HEK293T (cell line): ENCODE measurements at regions not wholly inside any gene's neighbourhood (a gene's known extent, or its start where the extent isn't known, plus 50 kb on each side); places are given as distances from the start of the nearest gene placed in this dataset.

Source experiments
- BHLHE40 ChIP-seq: fragments of 450-650 bp; IDR thresholded peaks from 2 replicates; pipeline ENCODE4 v1.6.1; 2016; ENCODE audit warnings: mild to moderate bottlenecking, moderate library complexity, borderline replicate concordance
- ELF4 ChIP-seq: fragments of 450-650 bp; IDR thresholded peaks from 2 replicates; pipeline ENCODE4 v1.6.1; 2017; ENCODE audit warnings: antibody characterized with exemption
- FOXA1 ChIP-seq: fragments of 450-650 bp; IDR thresholded peaks from 2 replicates; pipeline ENCODE4 v1.6.1; 2016; ENCODE audit warnings: mild to moderate bottlenecking
- HDGF ChIP-seq: fragments of 450-650 bp; IDR thresholded peaks from 2 replicates; pipeline ENCODE4 v1.6.1; 2017; ENCODE audit warnings: antibody characterized with exemption, borderline replicate concordance
- L3MBTL2 ChIP-seq: fragments of 450-650 bp; conservative IDR thresholded peaks from 2 replicates; pipeline ENCODE4 v1.6.1; 2016; ENCODE audit warnings: mild to moderate bottlenecking
- LEF1 ChIP-seq: fragments of 450-650 bp; IDR thresholded peaks from 2 replicates; pipeline ENCODE4 v1.6.1; 2017; ENCODE audit warnings: mild to moderate bottlenecking, borderline replicate concordance
- NFRKB ChIP-seq: fragments of 450-650 bp; IDR thresholded peaks from 2 replicates; pipeline ENCODE4 v1.6.1; 2016; ENCODE audit warnings: mild to moderate bottlenecking, moderate library complexity
- SP1 ChIP-seq: fragments of 450-650 bp; IDR thresholded peaks from 2 replicates; pipeline ENCODE4 v1.6.1; 2017
- SUZ12 ChIP-seq: fragments of 450-650 bp; IDR thresholded peaks from 2 replicates; pipeline ENCODE4 v1.6.1; 2016; ENCODE audit warnings: mild to moderate bottlenecking
- TARDBP ChIP-seq: fragments of 450-650 bp; IDR thresholded peaks from 2 replicates; pipeline ENCODE4 v1.6.1; 2016
- ZNF384 ChIP-seq: fragments of 450-650 bp; IDR thresholded peaks from 2 replicates; pipeline ENCODE4 v1.6.1; 2016
- TF ChIP-seq, protein P1 (sequence below): fragments of 450-650 bp; IDR thresholded peaks from 2 replicates; pipeline ENCODE4 v1.6.1; 2016

- no peak for TF ChIP-seq TARDBP
- TF ChIP-seq ZNF384, result no peak
- no peak for TF ChIP-seq NFRKB
- no peak for TF ChIP-seq SUZ12
- TF ChIP-seq BHLHE40, result no peak
- no peak for TF ChIP-seq FOXA1
- TF ChIP-seq ELF4, result no peak
- no peak for TF ChIP-seq L3MBTL2
- TF ChIP-seq HDGF, result no peak
- no peak for TF ChIP-seq SP1
- TF ChIP-seq, protein P1, sequence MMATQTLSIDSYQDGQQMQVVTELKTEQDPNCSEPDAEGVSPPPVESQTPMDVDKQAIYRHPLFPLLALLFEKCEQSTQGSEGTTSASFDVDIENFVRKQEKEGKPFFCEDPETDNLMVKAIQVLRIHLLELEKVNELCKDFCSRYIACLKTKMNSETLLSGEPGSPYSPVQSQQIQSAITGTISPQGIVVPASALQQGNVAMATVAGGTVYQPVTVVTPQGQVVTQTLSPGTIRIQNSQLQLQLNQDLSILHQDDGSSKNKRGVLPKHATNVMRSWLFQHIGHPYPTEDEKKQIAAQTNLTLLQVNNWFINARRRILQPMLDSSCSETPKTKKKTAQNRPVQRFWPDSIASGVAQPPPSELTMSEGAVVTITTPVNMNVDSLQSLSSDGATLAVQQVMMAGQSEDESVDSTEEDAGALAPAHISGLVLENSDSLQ, result no peak
- no peak for TF ChIP-seq LEF1
These were observed 231.2 kb upstream of the TMTC1 start for GRCh38 chr12:30014991-30015390.
